ENCODE measurements at regions not wholly inside any gene's neighbourhood (a gene's known extent, or its start where the extent isn't known, plus 50 kb on each side); places are given as distances from the start of the nearest gene placed in this dataset.

DNA sequence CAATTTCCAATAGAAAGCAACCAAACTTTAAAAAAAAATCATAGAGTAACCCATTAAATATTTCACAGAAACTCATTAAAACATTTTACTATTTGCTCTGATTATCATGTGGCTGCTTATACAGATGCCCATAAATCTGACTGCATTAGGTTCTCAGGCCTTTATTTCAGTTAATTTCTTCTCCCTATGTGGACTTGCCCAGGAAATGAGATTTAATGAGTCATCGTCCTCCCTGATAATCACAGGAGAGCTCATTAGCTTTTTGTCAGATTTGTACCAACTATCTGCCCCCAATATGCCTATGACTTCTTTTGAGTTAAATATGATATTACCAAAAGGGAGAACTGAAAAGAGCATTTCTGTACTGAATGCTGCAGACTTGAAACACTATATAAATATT is 168.0 kb downstream of the FOXB1 start:
- ChIA-PET RAD21 (ENCODE audit: low non-redundant PET in 1 of 2, low total read pairs in 2 of 2, uncharacterized antibody in 2 of 2, unreplicated experiment in 2 of 2) (no interaction called here), CTCF (no interaction called here), POLR2A (no interaction called here)
- no peak overlapping the region for H3K27ac ChIP-seq (ENCODE audit: low read depth, low read length)
- ATAC-seq: no peak
- no peak overlapping the region for H2AFZ ChIP-seq (ENCODE audit: low read depth, low read length, poor library complexity, severe bottlenecking)
- no peaks in the 10 kb centered on the region for H3K79me2 ChIP-seq (ENCODE audit: insufficient read depth, low read length)
- TF ChIP-seq SRF (IDR thresholded peaks at IDR 0.05; ENCODE audit: low read depth) (no peak), ZNF274 (IDR thresholded peaks at IDR 0.05; ENCODE audit: low read depth, low read length) (no peak), YY1 (IDR thresholded peaks at IDR 0.05; ENCODE audit: extremely low read depth, insufficient replicate concordance, low read depth, low read length) (no peak), JUND (IDR thresholded peaks at IDR 0.05) (no peak), SIN3A (IDR thresholded peaks at IDR 0.05; ENCODE audit: low read depth) (no peak), EZH2phosphoT487 (IDR thresholded peaks at IDR 0.05; ENCODE audit: borderline replicate concordance) (no peak), EGR1 (IDR thresholded peaks at IDR 0.05; ENCODE audit: low read depth) (no peak), CBX3 (IDR thresholded peaks at IDR 0.05; ENCODE audit: low read depth) (no peak)
- TF ChIP-seq, protein P1, sequence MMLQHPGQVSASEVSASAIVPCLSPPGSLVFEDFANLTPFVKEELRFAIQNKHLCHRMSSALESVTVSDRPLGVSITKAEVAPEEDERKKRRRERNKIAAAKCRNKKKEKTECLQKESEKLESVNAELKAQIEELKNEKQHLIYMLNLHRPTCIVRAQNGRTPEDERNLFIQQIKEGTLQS (IDR thresholded peaks at IDR 0.05): no peak
- TF ChIP-seq, protein P2, sequence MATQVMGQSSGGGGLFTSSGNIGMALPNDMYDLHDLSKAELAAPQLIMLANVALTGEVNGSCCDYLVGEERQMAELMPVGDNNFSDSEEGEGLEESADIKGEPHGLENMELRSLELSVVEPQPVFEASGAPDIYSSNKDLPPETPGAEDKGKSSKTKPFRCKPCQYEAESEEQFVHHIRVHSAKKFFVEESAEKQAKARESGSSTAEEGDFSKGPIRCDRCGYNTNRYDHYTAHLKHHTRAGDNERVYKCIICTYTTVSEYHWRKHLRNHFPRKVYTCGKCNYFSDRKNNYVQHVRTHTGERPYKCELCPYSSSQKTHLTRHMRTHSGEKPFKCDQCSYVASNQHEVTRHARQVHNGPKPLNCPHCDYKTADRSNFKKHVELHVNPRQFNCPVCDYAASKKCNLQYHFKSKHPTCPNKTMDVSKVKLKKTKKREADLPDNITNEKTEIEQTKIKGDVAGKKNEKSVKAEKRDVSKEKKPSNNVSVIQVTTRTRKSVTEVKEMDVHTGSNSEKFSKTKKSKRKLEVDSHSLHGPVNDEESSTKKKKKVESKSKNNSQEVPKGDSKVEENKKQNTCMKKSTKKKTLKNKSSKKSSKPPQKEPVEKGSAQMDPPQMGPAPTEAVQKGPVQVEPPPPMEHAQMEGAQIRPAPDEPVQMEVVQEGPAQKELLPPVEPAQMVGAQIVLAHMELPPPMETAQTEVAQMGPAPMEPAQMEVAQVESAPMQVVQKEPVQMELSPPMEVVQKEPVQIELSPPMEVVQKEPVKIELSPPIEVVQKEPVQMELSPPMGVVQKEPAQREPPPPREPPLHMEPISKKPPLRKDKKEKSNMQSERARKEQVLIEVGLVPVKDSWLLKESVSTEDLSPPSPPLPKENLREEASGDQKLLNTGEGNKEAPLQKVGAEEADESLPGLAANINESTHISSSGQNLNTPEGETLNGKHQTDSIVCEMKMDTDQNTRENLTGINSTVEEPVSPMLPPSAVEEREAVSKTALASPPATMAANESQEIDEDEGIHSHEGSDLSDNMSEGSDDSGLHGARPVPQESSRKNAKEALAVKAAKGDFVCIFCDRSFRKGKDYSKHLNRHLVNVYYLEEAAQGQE (IDR thresholded peaks at IDR 0.05; ENCODE audit: low read depth): no peak
- TF ChIP-seq, protein P3, sequence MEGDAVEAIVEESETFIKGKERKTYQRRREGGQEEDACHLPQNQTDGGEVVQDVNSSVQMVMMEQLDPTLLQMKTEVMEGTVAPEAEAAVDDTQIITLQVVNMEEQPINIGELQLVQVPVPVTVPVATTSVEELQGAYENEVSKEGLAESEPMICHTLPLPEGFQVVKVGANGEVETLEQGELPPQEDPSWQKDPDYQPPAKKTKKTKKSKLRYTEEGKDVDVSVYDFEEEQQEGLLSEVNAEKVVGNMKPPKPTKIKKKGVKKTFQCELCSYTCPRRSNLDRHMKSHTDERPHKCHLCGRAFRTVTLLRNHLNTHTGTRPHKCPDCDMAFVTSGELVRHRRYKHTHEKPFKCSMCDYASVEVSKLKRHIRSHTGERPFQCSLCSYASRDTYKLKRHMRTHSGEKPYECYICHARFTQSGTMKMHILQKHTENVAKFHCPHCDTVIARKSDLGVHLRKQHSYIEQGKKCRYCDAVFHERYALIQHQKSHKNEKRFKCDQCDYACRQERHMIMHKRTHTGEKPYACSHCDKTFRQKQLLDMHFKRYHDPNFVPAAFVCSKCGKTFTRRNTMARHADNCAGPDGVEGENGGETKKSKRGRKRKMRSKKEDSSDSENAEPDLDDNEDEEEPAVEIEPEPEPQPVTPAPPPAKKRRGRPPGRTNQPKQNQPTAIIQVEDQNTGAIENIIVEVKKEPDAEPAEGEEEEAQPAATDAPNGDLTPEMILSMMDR (IDR thresholded peaks at IDR 0.05 in 2 of 3, conservative IDR thresholded peaks at IDR 0.05 in 1 of 3; ENCODE audit: borderline replicate concordance in 1 of 3, insufficient read depth in 1 of 3, low read depth in 2 of 3, low read length in 2 of 3): no peak
- H3K4me3 ChIP-seq (replicated peaks in 1 of 2; ENCODE audit: low read depth in 1 of 2, low read length in 2 of 2): no peak overlapping the region
- no peaks in the 10 kb centered on the region for H3K9me2 ChIP-seq (ENCODE audit: insufficient read depth)
- no peak for DNase-seq (ENCODE audit: low read depth, low spot score)
- H3K4me1 ChIP-seq (ENCODE audit: control insufficient read depth in 1 of 2, insufficient read depth in 2 of 2, low read length in 2 of 2): no peaks in the 10 kb centered on the region
- H3K9ac ChIP-seq (ENCODE audit: low read length): no peak overlapping the region
- no peaks in the 10 kb centered on the region for H4K20me1 ChIP-seq (ENCODE audit: insufficient read depth)
- BruUV-seq (replicated peaks): no TSS peak
- H3K27me3 ChIP-seq (ENCODE audit: insufficient read depth, low read length): peaks cover 39% of the 10 kb centered on the region
- H3K4me2 ChIP-seq (ENCODE audit: low read length): no peak overlapping the region
- no peaks in the 10 kb centered on the region for H3K36me3 ChIP-seq (ENCODE audit: control insufficient read depth in 1 of 2, insufficient read depth in 2 of 2, low read length in 2 of 2)
- intact Hi-C loops (cut with micrococcal nuclease): loop anchor here (10.0 kb wide), 1 partner anchor 447 kb away; no protein-coding TSS in a partner anchor
- H3K9me3 ChIP-seq (ENCODE audit: control insufficient read depth in 1 of 2, insufficient read depth in 1 of 2, low read depth in 1 of 2, low read length in 2 of 2): no peaks in the 10 kb centered on the region

Measured in HCT116 (cell line).